Adipose tissue (tissue), 3 donors: ENCODE measurements at regions not wholly inside any gene's neighbourhood (a gene's known extent, or its start where the extent isn't known, plus 50 kb on each side); places are given as distances from the start of the nearest gene placed in this dataset.

Experiments used
- H3K27ac ChIP-seq: one replicate; pipeline ENCODE4 v1.5.1; 2013; ENCODE audit warnings: low read depth, low read length
- WGBS, 3 donors: extraction: QIAGEN DNeasy Blood & Tissue Kit; methylation state at CpG; one replicate each; pipeline ENCODE4 v1.1.7; 2013; 5-methylcytosine and 5-hydroxymethylcytosine counted together
- donor health status: healthy with polysubstance abuse.
- donor health status: Bipolar disorder and iron deficiency.
- donor health status: healthy.

GRCh38 chr4:124325690-124326089, 386.8 kb downstream of the ANKRD50 start:
- H3K27ac ChIP-seq: no peak overlapping the region

GRCh38 chr4:124329134-124329533, 383.4 kb downstream of the ANKRD50 start:
- no peak overlapping the region for H3K27ac ChIP-seq

GRCh38 chr4:124330045-124330444, 382.5 kb downstream of the ANKRD50 start:
- WGBS, 3 donors: 47 to 67% (median 66%) methylated on average over 3 of the region's 3 CpGs

GRCh38 chr4:124331781-124332180, 380.8 kb downstream of the ANKRD50 start:
- no peak overlapping the region for H3K27ac ChIP-seq
- WGBS, 3 donors: 85 to 95% (median 95%) methylated on average over 1 of the region's 1 CpG

More at GRCh38 chr4:124330045-124330444, 382.5 kb downstream of the ANKRD50 start:
- no peak overlapping the region for H3K27ac ChIP-seq

GRCh38 chr4:124333466-124333865, 379.1 kb downstream of the ANKRD50 start:
- H3K27ac ChIP-seq: no peak overlapping the region
- WGBS, 3 donors: 46 to 55% (median 54%) methylated on average over 4 of the region's 4 CpGs

GRCh38 chr4:124334119-124334518, 378.4 kb downstream of the ANKRD50 start:
- 0 to 3% (median 1%) methylated on average over 3 of the region's 3 CpGs for WGBS, 3 donors

GRCh38 chr4:124337874-124338273, 374.7 kb downstream of the ANKRD50 start:
- WGBS, 3 donors: 49 to 52% (median 49%) methylated on average over 3 of the region's 3 CpGs
- H3K27ac ChIP-seq: no peak overlapping the region

More at GRCh38 chr4:124334119-124334518, 378.4 kb downstream of the ANKRD50 start:
- no peak overlapping the region for H3K27ac ChIP-seq

GRCh38 chr4:124343661-124344171, 368.8 kb downstream of the ANKRD50 start:
- WGBS, 3 donors: 53 to 62% (median 56%) methylated on average over 3 of the region's 3 CpGs
- no peak overlapping the region for H3K27ac ChIP-seq

GRCh38 chr4:124372916-124373315, 339.6 kb downstream of the ANKRD50 start:
- no peak overlapping the region for H3K27ac ChIP-seq
- 86 to 90% (median 88%) methylated on average over 3 of the region's 3 CpGs for WGBS, 3 donors

- 53 to 74% (median 60%) methylated on average over 4 of the region's 4 CpGs for WGBS, 3 donors
- H3K27ac ChIP-seq: no peak overlapping the region
Measured at GRCh38 chr4:124386163-124386562, 326.4 kb downstream of the ANKRD50 start.

- no peak overlapping the region for H3K27ac ChIP-seq
- WGBS, 3 donors: 56 to 77% (median 66%) methylated on average over 6 of the region's 6 CpGs
Measured at GRCh38 chr4:124386648-124387047, 325.9 kb downstream of the ANKRD50 start.

GRCh38 chr4:124389591-124389990, 322.9 kb downstream of the ANKRD50 start:
- 79 to 87% (median 84%) methylated on average over 1 of the region's 1 CpG for WGBS, 3 donors
- no peak overlapping the region for H3K27ac ChIP-seq

GRCh38 chr4:124390861-124391260, 321.7 kb downstream of the ANKRD50 start:
- H3K27ac ChIP-seq: no peak overlapping the region
- WGBS, 3 donors: 41 to 87% (median 85%) methylated on average over 4 of the region's 4 CpGs

- H3K27ac ChIP-seq: no peak overlapping the region
- WGBS, 3 donors: 88 to 98% (median 90%) methylated on average over 3 of the region's 3 CpGs
Measured at GRCh38 chr4:124396333-124396732, 316.2 kb downstream of the ANKRD50 start.

GRCh38 chr4:124401606-124402005, 310.9 kb downstream of the ANKRD50 start:
- 63 to 73% (median 64%) methylated on average over 3 of the region's 3 CpGs for WGBS, 3 donors
- no peak overlapping the region for H3K27ac ChIP-seq

- 76 to 82% (median 81%) methylated on average over 4 of the region's 4 CpGs for WGBS, 3 donors
- no peak overlapping the region for H3K27ac ChIP-seq
Measured at GRCh38 chr4:124409044-124409443, 303.5 kb downstream of the ANKRD50 start.

- 77 to 89% (median 84%) methylated on average over 2 of the region's 2 CpGs for WGBS, 3 donors
- no peak overlapping the region for H3K27ac ChIP-seq
Measured at GRCh38 chr4:124414276-124415040, 298.1 kb downstream of the ANKRD50 start.

- H3K27ac ChIP-seq: no peak overlapping the region
- WGBS, 3 donors: 77 to 78% (median 78%) methylated on average over 6 of the region's 6 CpGs
Measured at GRCh38 chr4:124415146-124415545, 297.4 kb downstream of the ANKRD50 start.

GRCh38 chr4:124417371-124417770, 295.2 kb downstream of the ANKRD50 start:
- 75 to 85% (median 76%) methylated on average over 2 of the region's 2 CpGs for WGBS, 3 donors
- H3K27ac ChIP-seq: no peak overlapping the region

- H3K27ac ChIP-seq: no peak overlapping the region
- 69 to 92% (median 88%) methylated on average over 3 of the region's 3 CpGs for WGBS, 3 donors
Measured at GRCh38 chr4:124420166-124420695, 292.3 kb downstream of the ANKRD50 start.
